ENCODE measurements at regions not wholly inside any gene's neighbourhood (a gene's known extent, or its start where the extent isn't known, plus 50 kb on each side); places are given as distances from the start of the nearest gene placed in this dataset.

DNA sequence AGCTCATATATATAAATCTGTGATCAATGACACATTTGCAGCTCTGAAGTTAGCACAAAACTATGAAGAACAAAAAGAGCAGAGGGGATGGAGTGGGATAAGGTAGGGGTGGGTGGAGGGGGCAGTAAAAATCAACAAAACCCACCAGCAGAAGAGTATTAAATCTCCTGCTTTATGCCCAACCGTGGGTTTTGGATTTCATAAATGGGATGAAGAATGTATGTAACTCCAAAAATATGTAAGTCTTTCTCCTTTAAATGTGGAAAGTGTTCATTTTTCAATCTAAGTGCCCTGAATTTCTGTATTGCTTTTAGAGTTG is 480.3 kb upstream of the MARCKS start:
- H3K27me3 Mint-ChIP-seq (ENCODE audit: low read depth, poor library complexity), result no peaks in the 10 kb centered on the region

DNA sequence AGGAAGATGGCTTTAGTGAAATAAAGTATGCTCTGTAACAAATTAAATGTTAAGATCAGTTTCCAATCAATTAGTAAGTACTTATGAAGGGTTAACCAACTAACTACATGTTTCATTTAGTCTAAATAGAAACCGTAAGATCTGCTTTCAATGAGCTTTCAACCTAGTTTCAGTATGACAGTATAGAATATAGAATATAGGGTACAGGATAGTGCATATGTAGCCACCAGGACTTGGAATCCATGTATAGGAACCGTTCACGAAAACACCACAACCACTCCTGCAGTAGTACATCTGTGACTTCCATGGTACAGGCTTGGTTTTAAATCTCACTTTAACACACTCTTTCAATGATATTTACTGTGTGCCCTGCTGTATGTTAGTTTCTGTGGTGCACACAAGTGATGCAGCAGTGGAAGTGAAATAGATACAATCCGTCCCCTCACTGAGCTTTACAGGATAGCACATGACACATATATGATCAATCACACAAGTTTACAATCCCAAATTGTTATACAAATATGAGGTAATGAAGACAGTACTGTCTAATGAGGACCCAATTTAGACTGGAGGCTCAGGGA is 479.7 kb upstream of the MARCKS start:
- no peak for DNase-seq
- Mint-ChIP-seq H3K27ac (peak overlapping the region; percentile 93), H3K36me3 (ENCODE audit: low read depth) (no peaks in the 10 kb centered on the region), H3K9me3 (no peaks in the 10 kb centered on the region), H3K4me3 (no peak overlapping the region), H3K4me1 (peaks cover 39% of the 10 kb centered on the region), H3K27me3 (ENCODE audit: low read depth, poor library complexity) (no peaks in the 10 kb centered on the region)
- TF ChIP-seq, protein P1, sequence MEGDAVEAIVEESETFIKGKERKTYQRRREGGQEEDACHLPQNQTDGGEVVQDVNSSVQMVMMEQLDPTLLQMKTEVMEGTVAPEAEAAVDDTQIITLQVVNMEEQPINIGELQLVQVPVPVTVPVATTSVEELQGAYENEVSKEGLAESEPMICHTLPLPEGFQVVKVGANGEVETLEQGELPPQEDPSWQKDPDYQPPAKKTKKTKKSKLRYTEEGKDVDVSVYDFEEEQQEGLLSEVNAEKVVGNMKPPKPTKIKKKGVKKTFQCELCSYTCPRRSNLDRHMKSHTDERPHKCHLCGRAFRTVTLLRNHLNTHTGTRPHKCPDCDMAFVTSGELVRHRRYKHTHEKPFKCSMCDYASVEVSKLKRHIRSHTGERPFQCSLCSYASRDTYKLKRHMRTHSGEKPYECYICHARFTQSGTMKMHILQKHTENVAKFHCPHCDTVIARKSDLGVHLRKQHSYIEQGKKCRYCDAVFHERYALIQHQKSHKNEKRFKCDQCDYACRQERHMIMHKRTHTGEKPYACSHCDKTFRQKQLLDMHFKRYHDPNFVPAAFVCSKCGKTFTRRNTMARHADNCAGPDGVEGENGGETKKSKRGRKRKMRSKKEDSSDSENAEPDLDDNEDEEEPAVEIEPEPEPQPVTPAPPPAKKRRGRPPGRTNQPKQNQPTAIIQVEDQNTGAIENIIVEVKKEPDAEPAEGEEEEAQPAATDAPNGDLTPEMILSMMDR (IDR thresholded peaks at IDR 0.05), result no peak

More for the DNA sequence above, 480.3 kb upstream of the MARCKS start:
- Mint-ChIP-seq H3K36me3 (ENCODE audit: low read depth) (no peaks in the 10 kb centered on the region), H3K27ac (peak overlapping the region; percentile 73), H3K4me3 (no peak overlapping the region), H3K9me3 (no peaks in the 10 kb centered on the region), H3K4me1 (peaks cover 39% of the 10 kb centered on the region)
- TF ChIP-seq, protein P1 (IDR thresholded peaks at IDR 0.05), result no peak
- DNase-seq, result no peak

DNA sequence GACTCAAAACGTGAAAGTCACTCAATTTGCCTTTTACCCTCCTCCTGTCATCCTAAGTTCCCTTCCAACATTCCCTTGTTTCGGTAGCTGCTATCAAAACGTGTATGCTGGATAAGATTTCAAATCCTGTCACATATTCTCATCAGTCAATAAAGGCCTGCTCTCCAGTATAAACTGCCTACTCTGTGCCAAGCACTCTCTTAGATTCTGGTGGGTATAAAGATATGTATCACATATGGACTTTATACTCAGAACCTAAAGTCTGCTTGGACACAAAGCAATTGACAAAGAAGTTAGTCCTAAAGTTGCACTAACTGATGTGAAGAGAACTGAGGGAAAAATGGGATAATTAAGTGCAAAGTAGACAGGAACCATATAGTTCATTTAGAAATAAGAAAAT is 476.6 kb upstream of the MARCKS start:
- TF ChIP-seq, protein P1 (IDR thresholded peaks at IDR 0.05), result no peak
- no peaks in the 10 kb centered on the region for H3K27me3 Mint-ChIP-seq (ENCODE audit: low read depth, poor library complexity)
- no peak overlapping the region for H3K4me3 Mint-ChIP-seq
- H3K27ac Mint-ChIP-seq, result no peak overlapping the region
- DNase-seq, result no peak
- H3K4me1 Mint-ChIP-seq, result peaks cover 39% of the 10 kb centered on the region
- no peaks in the 10 kb centered on the region for H3K36me3 Mint-ChIP-seq (ENCODE audit: low read depth)
- no peaks in the 10 kb centered on the region for H3K9me3 Mint-ChIP-seq

DNA sequence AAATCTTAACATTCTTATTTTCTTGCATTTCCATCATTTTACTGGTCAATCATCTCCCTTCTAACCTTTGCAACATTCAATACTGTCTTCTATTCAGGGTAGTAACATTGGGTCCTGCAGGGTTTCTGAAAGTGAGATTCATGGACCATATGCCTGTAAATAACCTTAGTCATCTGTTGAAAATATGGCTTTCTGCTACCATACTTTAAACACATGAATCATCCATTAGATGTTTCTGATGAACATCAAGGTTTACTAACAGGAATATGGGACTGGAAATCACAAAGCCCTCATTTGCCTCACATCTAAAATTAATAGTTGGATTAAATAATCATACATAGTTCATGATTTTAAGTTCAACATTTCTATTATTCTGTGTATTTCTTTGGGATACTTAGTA is 475.9 kb upstream of the MARCKS start:
- H3K27ac Mint-ChIP-seq, result no peak overlapping the region
- TF ChIP-seq, protein P1 (IDR thresholded peaks at IDR 0.05), result no peak
- H3K4me3 Mint-ChIP-seq, result no peak overlapping the region

DNA sequence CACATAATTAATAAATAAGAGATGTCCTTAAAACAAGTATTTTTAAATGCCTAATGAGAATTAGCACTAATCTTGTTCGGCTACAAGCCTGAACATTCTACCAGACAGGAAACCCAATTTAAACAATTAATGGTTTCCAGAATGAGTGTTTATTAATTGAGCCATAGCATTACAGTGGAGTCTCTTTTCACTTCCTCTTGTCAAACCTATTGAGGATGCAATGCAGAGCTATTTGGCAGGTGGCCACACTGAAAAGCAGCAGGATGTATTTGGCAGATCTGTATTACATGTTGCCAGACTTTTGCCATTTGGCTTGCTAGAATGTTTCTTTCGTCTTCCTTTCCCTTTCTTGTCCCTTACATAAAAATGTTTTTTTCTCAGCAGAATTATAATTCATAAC is 475.2 kb upstream of the MARCKS start:
- no peak for DNase-seq
- Mint-ChIP-seq H3K9me3 (no peaks in the 10 kb centered on the region), H3K4me3 (no peak overlapping the region), H3K27me3 (ENCODE audit: low read depth, poor library complexity) (no peaks in the 10 kb centered on the region), H3K4me1 (peaks cover 27% of the 10 kb centered on the region), H3K36me3 (ENCODE audit: low read depth) (no peaks in the 10 kb centered on the region), H3K27ac (no peak overlapping the region)
- TF ChIP-seq, protein P1 (IDR thresholded peaks at IDR 0.05), result no peak

More for the DNA sequence above, 475.9 kb upstream of the MARCKS start:
- no peak for DNase-seq
- Mint-ChIP-seq H3K9me3 (no peaks in the 10 kb centered on the region), H3K27me3 (ENCODE audit: low read depth, poor library complexity) (no peaks in the 10 kb centered on the region), H3K36me3 (ENCODE audit: low read depth) (no peaks in the 10 kb centered on the region), H3K4me1 (peaks cover 34% of the 10 kb centered on the region)

DNA sequence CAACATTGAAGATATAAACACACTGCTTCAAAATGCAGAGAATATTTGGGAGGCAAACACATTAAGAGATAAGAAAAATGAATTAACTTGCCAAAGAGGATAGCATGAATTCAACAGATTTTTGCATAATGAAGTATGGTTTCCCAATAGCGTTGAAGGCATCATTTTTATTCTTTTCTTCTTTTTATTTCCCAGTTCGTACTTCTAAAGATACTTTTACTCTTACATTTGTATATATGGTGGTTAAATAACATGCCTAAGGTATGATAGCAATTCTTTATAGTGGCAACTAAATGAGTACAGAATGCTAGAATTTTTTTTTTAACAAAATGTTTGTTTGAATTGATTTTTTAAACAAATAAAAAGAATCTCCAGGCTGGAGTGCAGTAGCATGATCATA is 473.4 kb upstream of the MARCKS start:
- no peak for DNase-seq
- Mint-ChIP-seq H3K9me3 (no peaks in the 10 kb centered on the region), H3K27ac (no peak overlapping the region), H3K4me3 (no peak overlapping the region), H3K36me3 (ENCODE audit: low read depth) (no peaks in the 10 kb centered on the region), H3K27me3 (ENCODE audit: low read depth, poor library complexity) (no peaks in the 10 kb centered on the region), H3K4me1 (peaks cover 9% of the 10 kb centered on the region)
- TF ChIP-seq, protein P1 (IDR thresholded peaks at IDR 0.05), result no peak

All from nephron progenitor cell (in vitro differentiated cells).